ENCODE measurements at regions not wholly inside any gene's neighbourhood (a gene's known extent, or its start where the extent isn't known, plus 50 kb on each side); places are given as distances from the start of the nearest gene placed in this dataset.
A peak's percentile ranks its signal among the peaks of the same experiment; 100 is the strongest.

DNA sequence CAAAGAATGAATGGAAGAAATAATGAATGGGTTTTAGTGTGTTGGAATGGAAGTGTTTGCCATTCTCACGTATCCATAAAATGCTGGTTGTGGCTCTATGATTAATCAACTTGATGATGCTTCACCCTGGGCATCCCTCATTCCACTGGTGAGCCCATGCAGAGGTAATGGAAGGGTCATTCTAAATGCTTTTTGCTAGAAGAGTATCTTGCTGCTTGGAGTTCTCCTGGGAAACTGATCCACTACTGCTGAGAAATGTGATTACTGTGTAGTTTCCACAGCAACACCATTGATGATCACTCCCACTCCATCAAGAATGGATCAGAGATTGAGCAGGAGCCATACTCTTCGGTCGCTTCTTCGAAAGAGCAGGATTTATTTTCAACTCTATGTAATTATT, 101.6 kb downstream of the ARL5B start:
- TF ChIP-seq ZFX (IDR thresholded peaks at IDR 0.05) = no peak
- TF ChIP-seq, protein P1, sequence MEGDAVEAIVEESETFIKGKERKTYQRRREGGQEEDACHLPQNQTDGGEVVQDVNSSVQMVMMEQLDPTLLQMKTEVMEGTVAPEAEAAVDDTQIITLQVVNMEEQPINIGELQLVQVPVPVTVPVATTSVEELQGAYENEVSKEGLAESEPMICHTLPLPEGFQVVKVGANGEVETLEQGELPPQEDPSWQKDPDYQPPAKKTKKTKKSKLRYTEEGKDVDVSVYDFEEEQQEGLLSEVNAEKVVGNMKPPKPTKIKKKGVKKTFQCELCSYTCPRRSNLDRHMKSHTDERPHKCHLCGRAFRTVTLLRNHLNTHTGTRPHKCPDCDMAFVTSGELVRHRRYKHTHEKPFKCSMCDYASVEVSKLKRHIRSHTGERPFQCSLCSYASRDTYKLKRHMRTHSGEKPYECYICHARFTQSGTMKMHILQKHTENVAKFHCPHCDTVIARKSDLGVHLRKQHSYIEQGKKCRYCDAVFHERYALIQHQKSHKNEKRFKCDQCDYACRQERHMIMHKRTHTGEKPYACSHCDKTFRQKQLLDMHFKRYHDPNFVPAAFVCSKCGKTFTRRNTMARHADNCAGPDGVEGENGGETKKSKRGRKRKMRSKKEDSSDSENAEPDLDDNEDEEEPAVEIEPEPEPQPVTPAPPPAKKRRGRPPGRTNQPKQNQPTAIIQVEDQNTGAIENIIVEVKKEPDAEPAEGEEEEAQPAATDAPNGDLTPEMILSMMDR (conservative IDR thresholded peaks at IDR 0.05) = no peak
- H3K27ac ChIP-seq = no peak overlapping the region

- TF ChIP-seq ZFX (IDR thresholded peaks at IDR 0.05) = no peak
- TF ChIP-seq, protein P1 (conservative IDR thresholded peaks at IDR 0.05) = no peak
These were observed 108.8 kb downstream of the ARL5B start for GRCh38 chr10:18767981-18768380.

DNA sequence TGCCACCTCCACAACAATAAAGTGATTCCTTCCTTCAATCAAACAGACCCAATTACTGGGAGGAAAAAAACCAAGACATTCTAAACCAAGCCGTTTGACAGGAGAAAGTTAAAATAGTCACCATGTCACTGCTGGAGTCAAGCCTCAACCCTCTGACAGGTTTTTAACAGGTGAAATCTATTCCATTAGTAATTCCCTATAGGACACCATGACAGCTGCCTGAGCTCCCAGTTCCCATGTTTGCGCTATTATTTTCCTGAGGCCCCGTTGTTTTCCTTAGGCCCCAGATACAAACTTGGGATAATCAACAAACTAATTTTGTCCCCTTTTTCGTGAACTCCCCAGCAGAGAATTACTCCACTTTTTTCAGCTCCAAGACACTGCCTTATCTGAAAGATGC, 113.9 kb downstream of the ARL5B start:
- no peak overlapping the region for H3K27ac ChIP-seq
- TF ChIP-seq, protein P1 (conservative IDR thresholded peaks at IDR 0.05) = no peak
- no peak for TF ChIP-seq ZFX (IDR thresholded peaks at IDR 0.05)

More at GRCh38 chr10:18767981-18768380, 108.8 kb downstream of the ARL5B start:
- H3K27ac ChIP-seq = no peak overlapping the region

DNA sequence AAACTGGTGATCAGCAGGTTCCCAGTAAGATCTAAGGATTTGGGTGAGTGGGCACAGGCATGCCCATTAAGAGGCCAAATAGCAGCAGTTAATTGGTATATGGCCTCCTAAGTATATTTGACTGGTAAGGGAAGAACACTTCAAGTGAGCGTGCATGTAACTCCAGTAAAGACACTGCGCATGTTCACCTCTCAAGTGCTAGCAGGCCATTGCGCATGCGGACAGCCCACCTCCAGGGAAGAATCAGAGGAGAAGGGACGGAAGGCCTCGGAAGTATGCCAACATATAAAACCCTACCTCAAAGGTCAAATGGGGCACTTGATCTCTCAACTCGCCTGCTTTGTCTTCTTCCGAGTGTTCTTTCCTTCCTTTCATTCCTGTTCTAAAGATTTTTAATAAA, 118.0 kb downstream of the ARL5B start:
- TF ChIP-seq, protein P1 (conservative IDR thresholded peaks at IDR 0.05) = no peak
- no peak for TF ChIP-seq ZFX (IDR thresholded peaks at IDR 0.05)
- H3K27ac ChIP-seq = no peak overlapping the region

GRCh38 chr10:18786478-18786877, 127.2 kb downstream of the ARL5B start:
- no peak for TF ChIP-seq ZFX (IDR thresholded peaks at IDR 0.05)
- TF ChIP-seq, protein P1 (conservative IDR thresholded peaks at IDR 0.05) = no peak
- H3K27ac ChIP-seq = no peak overlapping the region

DNA sequence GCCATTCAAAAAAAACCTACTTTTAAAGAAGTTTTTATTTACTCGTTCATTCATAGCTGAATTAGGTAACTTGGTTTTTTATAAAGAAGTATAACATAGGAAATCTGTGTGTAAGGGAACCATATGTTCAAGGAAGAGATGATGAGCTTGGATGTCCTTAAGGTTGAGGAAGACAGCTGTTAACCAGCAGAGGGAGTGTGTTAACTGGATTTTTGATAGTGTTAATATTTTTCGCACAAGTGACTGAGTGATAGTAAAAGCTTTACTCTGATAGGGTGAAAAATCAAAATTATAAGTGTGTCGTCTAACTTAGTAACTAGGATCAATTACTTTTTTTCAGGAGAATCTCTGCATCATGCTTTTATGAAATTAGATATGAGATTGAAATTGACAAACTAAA, 134.7 kb downstream of the ARL5B start:
- no peak overlapping the region for H3K27ac ChIP-seq
- no peak for TF ChIP-seq ZFX (IDR thresholded peaks at IDR 0.05)
- TF ChIP-seq, protein P1 (conservative IDR thresholded peaks at IDR 0.05) = peak; percentile 79

- no peak overlapping the region for H3K27ac ChIP-seq
- no peak for TF ChIP-seq ZFX (IDR thresholded peaks at IDR 0.05)
- TF ChIP-seq, protein P1 (conservative IDR thresholded peaks at IDR 0.05) = no peak
These were observed 136.3 kb downstream of the ARL5B start for GRCh38 chr10:18795549-18795948.
